GM12891 (cell line): ENCODE measurements at regions not wholly inside any gene's neighbourhood (a gene's known extent, or its start where the extent isn't known, plus 50 kb on each side); places are given as distances from the start of the nearest gene placed in this dataset.
A peak's percentile ranks its signal among the peaks of the same experiment; 100 is the strongest.

Source experiments
- DNase-seq: peaks from one replicate; pipeline ENCODE4 v3.0.0; 2011; ENCODE audit warnings: low spot score; ENCODE audit not compliant: insufficient read length
- FAIRE-seq: peaks from 2 replicates; lab custom pipeline; 2011; peaks lifted over from hg19 to GRCh38; lab: Jason Lieb, UNC
- POLR2A ChIP-seq: IDR thresholded peaks from 2 replicates; pipeline ENCODE4 v1.6.1; 2011; ENCODE audit warnings: low read depth, low read length, control low read depth
- POLR2AphosphoS5 ChIP-seq: IDR thresholded peaks from 2 replicates; pipeline ENCODE4 v1.6.1; 2011; ENCODE audit warnings: low read depth, low read length, control low read depth
- POU2F2 ChIP-seq: IDR thresholded peaks from 2 replicates; pipeline ENCODE4 v1.6.1; 2011; ENCODE audit warnings: low read depth, mild to moderate bottlenecking, control low read depth, low read length, moderate library complexity
- SPI1 ChIP-seq: IDR thresholded peaks from 2 replicates; pipeline ENCODE4 v1.6.1; 2011; ENCODE audit warnings: low read depth, low read length, control low read depth
- TAF1 ChIP-seq: IDR thresholded peaks from 2 replicates; pipeline ENCODE4 v1.6.1; 2011; ENCODE audit warnings: low read depth, low read length, control low read depth

GRCh38 chr9:91163773-91164471 lies 197.8 kb downstream of the AUH start:
- FAIRE-seq: peak; percentile 78
- TF ChIP-seq POLR2A (no peak), SPI1 (no peak), POLR2AphosphoS5 (no peak), POU2F2 (no peak), TAF1 (no peak)
- DNase-seq: no peak
